Neural progenitor cell (in vitro differentiated cells): ENCODE measurements at regions not wholly inside any gene's neighbourhood (a gene's known extent, or its start where the extent isn't known, plus 50 kb on each side); places are given as distances from the start of the nearest gene placed in this dataset.
"Not testable (repeated sequence)": the region's sequence is repeated elsewhere in the genome, so short reads cannot be mapped to it uniquely, and the experiment has no call there.

Source experiments
- CTCF ChIP-seq: fragments of 200-600 bp; sonication (generic); IDR thresholded peaks from 2 replicates; pipeline ENCODE4 v1.5.1; 2017; ENCODE audit warnings: antibody characterized with exemption, mild to moderate bottlenecking
- EZH2 ChIP-seq: fragments of 200-600 bp; sonication (generic); IDR thresholded peaks from 2 replicates; pipeline ENCODE4 v1.6.1; 2017; ENCODE audit warnings: antibody characterized with exemption, mild to moderate bottlenecking, moderate library complexity

- TF ChIP-seq CTCF, EZH2: not testable (repeated sequence)
Observed at GRCh38 chr9:39744898-39745297, 389.4 kb downstream of the SPATA31A1 start.
